NCI-H146 treated with DMSO at 0.1 percent for 48 hours (cell line): ENCODE measurements at regions not wholly inside any gene's neighbourhood (a gene's known extent, or its start where the extent isn't known, plus 50 kb on each side); places are given as distances from the start of the nearest gene placed in this dataset.

Experiments used
- DNase-seq: peaks from one replicate; lab custom pipeline; 2025; ENCODE audit not compliant: unreplicated experiment; lab: John Stamatoyannopoulos, UW

DNA sequence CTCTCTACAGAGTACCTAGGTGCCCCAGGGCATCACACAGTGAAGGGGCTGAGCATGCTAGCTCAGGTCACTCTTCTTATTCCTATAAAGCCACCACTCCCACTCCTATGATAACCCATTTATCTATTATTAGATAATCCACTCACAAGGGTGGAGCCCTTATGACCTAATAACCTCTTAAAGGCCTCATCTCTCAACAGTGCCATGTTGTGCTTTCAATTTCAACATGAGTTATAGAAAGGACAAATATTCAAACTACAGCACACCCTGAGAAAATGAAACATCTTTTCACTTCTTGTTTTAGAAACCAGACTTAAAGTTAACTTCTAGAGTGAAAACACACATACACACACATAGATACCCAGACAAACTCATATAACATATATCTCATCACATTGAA, 1494.9 kb upstream of the MIR17HG start:
- DNase-seq, result no peak

- DNase-seq, result no peak
These were observed 1491.0 kb upstream of the MIR17HG start for GRCh38 chr13:89856512-89856911.

GRCh38 chr13:89857502-89857901, 1490.0 kb upstream of the MIR17HG start:
- no peak for DNase-seq

DNA sequence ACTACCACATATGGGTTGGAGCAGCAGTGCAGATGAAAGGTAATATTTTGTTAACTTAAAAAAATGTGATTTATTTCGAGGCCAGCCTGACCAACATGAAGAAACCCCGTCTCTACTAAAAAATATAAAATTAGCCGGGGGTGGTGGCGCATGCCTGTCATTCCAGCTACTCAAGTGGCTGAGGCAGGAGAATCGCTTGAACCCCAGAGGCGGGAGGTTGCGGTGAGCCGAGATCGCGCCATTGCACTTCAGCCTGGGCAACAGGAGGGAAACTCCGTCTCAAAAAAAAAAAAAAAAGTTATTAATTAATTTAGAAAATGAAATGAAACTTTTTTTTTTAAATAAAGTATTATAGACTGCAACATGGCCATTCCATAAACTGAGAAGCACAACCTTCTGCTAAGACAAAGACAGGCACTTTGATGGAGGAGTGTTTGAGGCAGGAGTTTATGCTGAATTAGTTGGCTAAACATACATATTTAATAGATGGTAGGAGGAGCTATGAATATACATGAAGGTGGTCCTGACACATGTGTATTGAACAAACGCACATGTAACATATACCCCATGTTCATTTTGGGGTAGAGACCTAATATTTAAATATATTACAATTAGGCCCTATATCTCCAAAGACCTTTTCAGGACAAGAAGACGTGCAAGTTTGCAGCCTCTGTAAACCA, 1485.3 kb upstream of the MIR17HG start:
- DNase-seq, result no peak

- no peak for DNase-seq
These were observed 1484.8 kb upstream of the MIR17HG start for GRCh38 chr13:89862691-89863036.

DNA sequence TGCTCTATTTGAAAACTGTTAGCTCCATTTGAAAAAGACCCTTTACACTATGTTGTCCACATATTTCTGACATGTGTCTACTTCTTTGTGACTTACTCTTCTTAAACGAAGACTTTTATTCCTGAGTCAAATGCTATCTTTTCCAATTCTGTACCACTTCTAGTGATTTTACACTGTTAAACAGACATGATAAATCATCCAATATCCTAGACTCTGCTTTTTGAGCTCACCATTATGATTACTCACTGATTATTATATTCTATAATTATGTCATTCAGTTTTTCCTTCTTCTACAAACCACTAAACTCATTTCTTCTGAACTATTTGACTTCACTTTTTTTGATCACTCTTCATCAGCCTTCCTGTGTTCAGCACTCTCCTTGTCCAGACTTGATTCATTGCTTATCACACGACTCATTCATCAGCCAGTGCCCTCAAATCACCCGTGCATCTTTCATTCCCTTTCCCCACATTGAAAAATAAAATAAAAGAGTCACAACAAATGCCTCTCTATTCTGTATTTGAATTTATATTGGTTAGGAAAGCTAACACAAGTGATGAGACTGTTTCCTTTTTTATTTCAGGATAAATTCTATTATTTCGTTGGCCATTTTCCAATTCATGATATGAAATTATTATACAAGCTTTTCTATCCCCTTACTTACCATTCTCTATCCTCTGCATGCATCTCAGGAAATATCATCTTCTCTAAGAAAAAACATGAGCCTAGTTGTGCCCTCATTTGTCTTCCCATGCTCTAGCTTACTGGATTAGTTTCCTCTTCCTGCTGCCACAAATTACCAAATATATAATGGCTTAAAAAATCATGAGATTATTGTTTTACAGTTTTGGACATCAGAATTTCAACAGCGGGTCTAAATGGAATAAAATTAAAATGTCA, 1482.1 kb upstream of the MIR17HG start:
- no peak for DNase-seq

- no peak for DNase-seq
These were observed 1478.2 kb upstream of the MIR17HG start for GRCh38 chr13:89869312-89869711.

- DNase-seq, result no peak
These were observed 1468.6 kb upstream of the MIR17HG start for GRCh38 chr13:89878904-89879303.

GRCh38 chr13:89880201-89880600, 1467.3 kb upstream of the MIR17HG start:
- no peak for DNase-seq

DNA sequence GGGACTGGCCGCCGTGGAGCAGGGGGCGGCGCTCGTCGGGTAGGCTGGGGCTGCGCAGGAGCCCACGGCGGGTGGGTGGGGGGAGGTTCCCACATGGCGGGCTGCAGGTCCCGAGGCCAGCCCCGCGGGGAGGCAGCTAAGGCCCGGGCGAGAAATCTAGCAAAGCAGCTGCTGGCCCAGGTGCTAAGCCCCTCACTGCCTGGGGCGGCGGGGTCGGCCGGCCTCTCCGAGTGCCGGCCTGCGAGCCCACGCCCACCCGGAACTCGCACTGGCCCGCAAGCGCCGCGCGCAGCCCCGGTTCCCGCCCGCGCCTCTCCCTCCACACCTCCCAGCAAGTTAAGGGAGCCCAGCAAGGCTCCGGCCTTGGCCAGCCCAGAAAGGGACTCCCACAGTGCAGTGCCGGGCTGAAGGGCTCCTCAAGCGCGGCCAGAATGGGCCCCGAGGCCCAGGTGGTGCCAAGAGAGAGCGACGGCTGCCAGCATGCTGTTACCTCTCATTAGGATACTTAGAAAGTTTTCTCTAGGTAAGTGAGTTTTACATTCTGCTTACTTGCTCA, 1463.5 kb upstream of the MIR17HG start:
- no peak for DNase-seq

DNA sequence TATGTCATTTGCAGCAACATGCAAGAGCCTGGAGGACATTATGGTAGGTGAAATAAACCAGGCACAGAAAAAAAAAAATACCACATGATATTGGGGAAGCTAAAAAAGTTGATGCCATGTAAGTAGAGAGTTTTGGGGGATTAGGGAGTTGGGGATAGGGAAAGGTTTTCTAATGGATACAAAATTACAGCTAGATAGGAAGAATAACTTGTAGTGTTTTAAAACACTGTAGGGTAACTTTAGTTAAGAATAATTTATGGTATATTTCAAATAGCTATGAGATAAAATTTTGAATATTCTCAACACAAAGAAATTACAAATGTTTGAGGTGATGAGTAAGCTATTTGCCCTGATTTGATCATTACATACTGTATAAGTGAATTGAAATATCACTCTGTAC, 1456.7 kb upstream of the MIR17HG start:
- DNase-seq, result no peak

DNA sequence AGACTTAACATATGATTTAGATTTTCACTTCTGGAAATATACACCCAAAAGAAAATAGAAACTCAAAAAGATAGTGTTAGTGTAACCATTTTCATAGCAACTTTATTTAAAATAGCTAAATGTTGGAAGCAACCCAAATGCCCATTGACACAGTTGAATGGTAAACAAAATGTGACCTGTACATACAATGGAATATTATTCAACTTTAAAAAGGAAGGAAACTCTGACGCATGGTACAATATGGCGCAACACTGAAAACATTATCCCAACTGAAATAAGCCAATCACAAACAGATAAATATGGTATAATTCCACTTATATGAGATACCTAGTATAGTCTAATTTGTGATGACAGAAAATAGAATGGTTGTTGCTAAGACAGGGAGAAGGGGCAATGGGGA, 1456.1 kb upstream of the MIR17HG start:
- DNase-seq, result no peak

DNA sequence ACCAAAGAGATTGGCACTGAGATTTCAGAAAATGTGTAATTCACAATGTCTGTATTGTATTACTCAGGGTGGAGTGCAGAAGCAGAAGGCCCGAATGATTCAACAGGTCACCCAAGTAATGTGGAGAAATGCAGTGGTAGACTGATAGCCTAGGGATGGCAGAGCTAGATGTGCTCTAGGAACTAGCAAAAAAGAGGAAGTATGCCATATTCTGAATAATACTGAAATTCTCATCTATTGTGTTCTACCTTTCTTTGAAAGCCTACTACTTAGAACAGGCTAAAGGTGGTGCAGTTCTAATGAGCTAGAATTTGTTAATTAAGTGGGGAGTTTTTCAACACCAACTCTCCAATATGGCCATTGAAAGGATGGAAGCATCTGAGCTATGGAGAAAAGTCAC, 1449.8 kb upstream of the MIR17HG start:
- no peak for DNase-seq

- DNase-seq, result no peak
These were observed 1448.0 kb upstream of the MIR17HG start for GRCh38 chr13:89899302-89900103.

DNA sequence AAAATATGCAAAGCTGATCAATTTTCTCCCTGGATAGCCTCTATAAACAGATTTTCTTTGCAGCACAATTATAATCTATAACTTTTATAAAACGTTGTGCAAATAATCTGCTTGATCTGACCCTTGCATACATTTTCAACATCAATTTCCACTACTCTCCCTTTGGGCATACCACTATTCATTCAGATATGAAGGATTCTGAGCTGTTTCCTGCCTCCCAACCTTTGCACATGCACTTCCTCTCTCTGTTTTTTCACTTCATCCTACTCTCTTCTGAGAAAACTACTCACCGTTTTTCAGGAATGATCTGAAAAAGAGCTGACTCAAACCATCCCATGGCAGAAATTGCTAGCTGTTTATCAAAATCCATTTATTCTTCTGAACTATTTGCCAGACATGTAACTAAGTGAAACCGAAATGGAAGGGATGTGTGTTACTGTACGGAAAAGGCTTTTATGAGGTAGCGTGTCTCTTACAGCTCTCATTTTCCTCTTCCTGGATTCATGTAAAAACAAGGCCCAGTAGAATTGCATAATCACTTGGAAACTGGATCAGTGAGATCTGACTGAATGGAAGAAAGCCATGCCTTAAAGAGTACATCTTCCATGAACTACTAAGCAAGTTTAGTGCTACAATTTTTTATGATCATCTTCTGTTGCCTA, 1447.3 kb upstream of the MIR17HG start:
- DNase-seq, result no peak

- no peak for DNase-seq
These were observed 1445.3 kb upstream of the MIR17HG start for GRCh38 chr13:89902223-89902622.

- no peak for DNase-seq
These were observed 1444.4 kb upstream of the MIR17HG start for GRCh38 chr13:89903115-89903514.

DNA sequence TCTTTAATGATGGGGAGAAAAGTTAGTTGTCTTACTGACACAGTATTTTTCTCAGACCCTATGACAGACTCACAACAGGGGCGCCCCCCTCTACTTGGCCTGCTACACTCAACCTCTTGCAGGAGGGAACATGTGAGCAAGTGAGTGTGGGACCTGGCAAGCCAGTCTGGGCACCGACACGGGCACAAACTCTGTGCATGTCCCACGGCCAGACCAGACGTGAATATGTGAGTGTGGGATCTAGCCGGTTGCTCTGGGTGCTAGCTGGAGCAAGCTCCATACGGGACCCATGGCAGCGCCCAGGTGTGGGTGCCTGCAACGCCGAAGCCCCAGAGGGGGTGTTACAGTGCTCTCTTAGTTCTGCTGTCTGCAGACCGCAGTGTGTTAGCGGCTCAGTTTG, 1437.3 kb upstream of the MIR17HG start:
- DNase-seq, result no peak

DNA sequence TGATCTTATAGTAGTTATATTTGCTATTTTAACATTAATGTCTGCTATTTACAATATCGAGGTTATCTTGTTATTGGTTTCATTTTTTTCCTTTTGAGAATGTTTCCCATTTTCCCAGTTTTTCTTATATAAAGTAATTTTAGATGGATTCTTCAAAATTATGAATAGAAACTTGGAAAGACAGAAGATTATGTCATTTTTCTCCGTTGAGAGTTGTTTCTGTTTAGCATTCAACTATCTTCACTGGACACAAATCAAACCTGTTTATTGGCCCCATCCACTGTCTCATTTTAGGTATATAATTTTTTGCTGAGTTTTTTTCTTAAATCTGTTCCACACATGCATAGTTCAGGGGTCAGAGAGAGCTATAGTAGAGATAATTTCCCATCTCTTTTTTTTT, 1430.9 kb upstream of the MIR17HG start:
- DNase-seq, result no peak

DNA sequence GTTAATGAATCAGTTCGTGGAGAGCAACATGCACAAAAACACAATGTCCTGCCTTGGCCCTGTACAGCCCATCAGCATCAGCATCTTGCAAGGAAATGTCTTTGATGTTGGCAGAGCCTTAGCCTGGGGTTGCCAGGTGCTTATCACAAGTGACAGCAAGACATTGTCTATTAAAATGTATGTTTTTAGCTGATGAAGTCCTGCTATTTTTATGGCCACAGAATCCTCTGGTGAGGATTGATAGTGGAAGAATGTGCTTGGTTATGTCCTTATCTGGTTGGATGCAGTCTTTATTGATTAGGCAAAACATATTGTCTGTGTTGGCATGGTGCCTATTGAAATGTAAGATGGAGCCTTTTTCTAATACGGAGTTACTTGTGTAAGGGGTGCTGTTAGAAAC, 1427.0 kb upstream of the MIR17HG start:
- DNase-seq, result no peak

DNA sequence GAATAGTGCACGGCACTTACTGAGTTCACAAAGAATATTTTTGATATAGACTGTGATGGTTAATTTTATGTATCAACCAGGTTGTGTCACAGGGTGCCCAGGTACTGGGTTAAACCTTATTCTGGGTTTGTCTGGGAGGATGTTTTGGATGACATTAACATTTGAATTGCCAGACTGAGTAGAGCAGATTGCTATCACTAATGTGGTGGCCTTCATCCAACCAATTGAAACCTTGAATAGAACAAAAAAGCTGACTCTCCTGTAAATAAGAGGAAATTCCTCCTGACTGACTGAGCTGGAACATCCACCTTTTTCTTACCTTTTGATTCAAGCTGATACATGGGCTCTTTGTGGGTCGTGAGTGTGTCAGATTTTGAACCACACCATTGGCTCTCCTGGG, 1424.4 kb upstream of the MIR17HG start:
- DNase-seq, result no peak
